ENCODE measurements at regions not wholly inside any gene's neighbourhood (a gene's known extent, or its start where the extent isn't known, plus 50 kb on each side); places are given as distances from the start of the nearest gene placed in this dataset.
"Not testable (repeated sequence)": the region's sequence is repeated elsewhere in the genome, so short reads cannot be mapped to it uniquely, and the experiment has no call there.

GRCh38 chr6:74946961-74947360, 258.9 kb downstream of the COL12A1 start:
- DNase-seq: no peak

- no peak for DNase-seq
These were observed 263.7 kb downstream of the COL12A1 start for GRCh38 chr6:74942130-74942529.

DNA sequence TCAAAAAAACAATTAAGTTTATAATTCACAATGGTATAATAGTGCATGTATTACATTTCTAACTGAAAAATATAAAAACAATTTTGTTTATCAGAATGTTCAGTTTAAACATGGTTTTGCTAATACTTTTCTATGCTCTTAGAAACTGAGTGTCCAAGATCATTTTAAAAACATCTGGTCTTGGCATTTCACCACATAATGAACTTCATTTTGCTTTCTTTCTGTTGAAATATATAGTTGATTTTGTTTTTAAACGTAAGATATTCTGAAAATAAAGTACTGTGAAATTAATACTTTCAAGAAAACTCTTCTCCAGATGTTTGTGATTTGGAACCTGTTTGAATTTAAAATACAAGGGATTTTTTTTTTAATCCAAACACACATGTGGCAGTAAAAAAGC, 264.4 kb downstream of the COL12A1 start:
- DNase-seq: no peak

- no peak for DNase-seq
These were observed 265.9 kb downstream of the COL12A1 start for GRCh38 chr6:74939721-74940620.

DNA sequence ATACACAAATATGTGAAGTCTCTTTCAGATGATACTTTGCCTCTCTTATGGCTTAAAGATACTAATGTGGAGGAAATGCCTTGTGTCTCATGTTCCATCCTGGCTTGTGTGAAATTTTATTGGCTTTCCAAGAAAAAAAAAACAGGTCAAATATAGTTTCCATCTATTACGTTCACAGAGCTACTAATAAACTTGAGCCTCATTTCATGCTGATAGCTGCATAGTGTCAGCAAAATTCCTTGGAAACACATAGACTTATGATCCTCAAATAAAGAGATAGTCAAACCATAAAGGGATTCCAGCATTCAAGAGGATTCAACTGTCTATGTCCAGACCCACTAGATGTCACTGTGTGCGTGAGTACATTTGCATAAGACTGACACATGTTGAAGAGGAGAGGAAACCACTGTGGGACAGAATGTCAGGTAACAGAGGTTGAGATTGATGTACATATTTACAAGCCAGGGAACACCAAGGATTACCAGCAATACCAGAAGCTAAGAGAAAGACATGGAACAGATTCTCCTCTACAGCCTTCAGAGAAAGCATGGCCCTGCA, 266.6 kb downstream of the COL12A1 start:
- no peak for DNase-seq

GRCh38 chr6:74937936-74938335, 267.9 kb downstream of the COL12A1 start:
- no peak for DNase-seq

DNA sequence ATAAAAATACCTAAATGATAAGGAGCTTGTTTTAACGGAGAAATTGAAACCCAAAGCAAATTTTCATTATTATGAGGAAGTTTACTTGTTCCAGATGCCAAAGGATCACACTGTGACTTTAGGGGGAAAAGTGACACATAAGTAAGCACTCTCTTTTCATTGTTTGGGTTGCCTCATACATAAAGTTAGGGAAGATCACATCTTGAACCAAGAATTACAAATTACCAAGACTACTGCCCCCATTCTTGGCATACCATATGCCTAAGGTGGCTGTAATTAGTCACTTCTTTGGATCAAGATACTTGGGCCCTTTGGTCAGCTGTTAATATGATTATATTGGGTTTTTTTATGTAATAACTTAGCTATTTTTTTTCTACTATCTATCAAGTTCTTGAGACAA, 269.0 kb downstream of the COL12A1 start:
- DNase-seq: no peak

GRCh38 chr6:74932232-74932888, 273.5 kb downstream of the COL12A1 start:
- no peak for DNase-seq

DNA sequence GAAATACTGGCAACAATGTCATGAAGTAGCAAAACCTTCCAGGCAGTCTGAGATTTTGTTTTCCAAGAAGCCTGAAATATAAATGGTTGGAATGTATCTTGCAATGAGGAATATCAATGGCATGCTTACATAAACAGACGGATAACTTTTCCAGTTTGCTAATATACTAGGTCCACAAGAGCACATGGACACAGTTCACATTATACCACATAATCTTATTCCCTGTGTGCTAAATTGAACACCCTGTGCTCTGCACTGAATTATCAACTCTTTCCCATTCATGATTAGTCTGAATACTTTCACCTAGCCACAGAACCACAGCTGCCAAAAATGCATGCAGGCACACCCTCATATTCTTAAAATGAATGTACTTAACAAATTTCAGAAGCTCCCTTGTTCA, 274.3 kb downstream of the COL12A1 start:
- no peak for DNase-seq

GRCh38 chr6:74928203-74928602, 277.6 kb downstream of the COL12A1 start:
- DNase-seq: no peak

DNA sequence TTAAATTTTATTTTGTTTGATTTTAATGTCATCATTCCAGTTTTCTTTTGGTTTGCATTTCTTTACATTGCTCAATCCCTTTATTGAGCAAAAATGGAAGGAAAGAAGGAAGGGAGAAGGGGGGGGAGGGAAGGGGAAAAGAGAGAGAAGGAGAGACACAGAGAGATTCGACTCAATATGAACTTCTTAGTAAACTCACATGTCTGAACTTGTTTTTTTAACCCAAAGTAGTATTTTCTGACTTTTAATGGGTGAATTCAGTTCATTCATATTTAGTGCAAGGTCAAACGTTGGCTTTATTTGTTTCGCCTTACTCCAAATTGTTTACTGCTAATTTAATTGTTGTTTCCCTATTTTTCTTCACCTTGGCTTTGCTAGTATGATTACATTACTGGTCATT, 278.6 kb downstream of the COL12A1 start:
- no peak for DNase-seq

- DNase-seq: no peak
These were observed 280.2 kb downstream of the COL12A1 start for GRCh38 chr6:74925683-74926082.

DNA sequence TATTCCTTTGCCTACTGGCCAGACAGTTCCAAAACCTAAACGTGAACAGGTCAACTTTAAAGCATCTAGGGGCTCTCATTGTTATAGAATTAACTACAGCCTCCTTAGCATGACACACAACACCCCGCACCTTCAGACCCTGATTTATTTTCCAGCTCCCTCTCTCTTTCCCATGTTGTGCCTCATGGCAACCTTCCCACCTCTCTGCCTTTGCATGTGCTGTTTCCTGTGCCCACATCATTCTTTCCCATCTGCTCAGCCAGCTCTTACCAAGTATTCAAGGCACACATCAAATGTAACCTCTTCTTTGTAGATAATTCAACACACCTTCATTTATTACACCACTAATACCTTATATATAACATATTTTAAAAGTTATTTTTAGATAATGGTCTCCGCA, 291.0 kb downstream of the COL12A1 start:
- DNase-seq: no peak

- no peak for DNase-seq
These were observed 293.6 kb downstream of the COL12A1 start for GRCh38 chr6:74912234-74912633.

GRCh38 chr6:74902846-74903245, 303.0 kb downstream of the COL12A1 start:
- DNase-seq: no peak

- no peak for DNase-seq
These were observed 303.8 kb downstream of the COL12A1 start for GRCh38 chr6:74902089-74902488.

DNA sequence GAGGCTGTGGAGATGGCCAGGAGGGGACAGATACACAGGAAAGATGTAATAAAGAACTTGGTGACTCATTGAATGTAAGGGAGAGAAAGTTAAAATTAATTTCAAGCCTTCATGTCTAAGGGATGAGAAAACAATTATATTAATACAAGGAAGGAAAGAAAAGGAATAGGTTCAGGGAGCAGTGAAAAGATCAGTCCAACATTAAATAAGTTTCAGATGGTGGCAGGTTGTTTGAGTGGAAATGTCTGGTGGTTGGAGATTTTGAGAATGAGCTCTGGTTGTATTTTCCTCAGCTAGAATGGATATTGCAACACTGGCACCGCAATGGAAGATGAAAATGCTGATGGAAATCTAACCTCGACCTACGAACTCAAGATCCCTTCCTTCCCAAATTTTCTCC, 304.3 kb downstream of the COL12A1 start:
- no peak for DNase-seq

DNA sequence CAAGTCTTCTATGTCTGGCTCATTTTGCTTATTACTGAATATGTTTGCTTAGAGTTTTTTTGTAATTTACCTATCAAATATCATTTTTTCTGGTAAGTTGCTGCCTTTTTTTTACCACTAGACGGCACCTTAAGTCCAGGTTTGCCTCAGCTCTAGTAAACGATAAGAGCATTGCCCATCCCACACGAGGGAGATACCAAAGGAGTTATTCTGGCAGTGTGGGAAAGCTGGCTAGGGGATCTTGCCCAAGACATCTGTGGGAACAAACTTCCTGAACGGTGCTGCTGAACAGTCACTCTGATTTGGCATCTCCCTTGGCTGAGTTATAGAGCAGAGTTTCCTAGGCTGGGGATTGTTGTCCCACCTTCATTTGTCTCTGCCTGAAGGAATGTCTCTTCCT, 306.4 kb downstream of the COL12A1 start:
- no peak for DNase-seq

- no peak for DNase-seq
These were observed 313.8 kb downstream of the COL12A1 start for GRCh38 chr6:74892091-74892490.

DNA sequence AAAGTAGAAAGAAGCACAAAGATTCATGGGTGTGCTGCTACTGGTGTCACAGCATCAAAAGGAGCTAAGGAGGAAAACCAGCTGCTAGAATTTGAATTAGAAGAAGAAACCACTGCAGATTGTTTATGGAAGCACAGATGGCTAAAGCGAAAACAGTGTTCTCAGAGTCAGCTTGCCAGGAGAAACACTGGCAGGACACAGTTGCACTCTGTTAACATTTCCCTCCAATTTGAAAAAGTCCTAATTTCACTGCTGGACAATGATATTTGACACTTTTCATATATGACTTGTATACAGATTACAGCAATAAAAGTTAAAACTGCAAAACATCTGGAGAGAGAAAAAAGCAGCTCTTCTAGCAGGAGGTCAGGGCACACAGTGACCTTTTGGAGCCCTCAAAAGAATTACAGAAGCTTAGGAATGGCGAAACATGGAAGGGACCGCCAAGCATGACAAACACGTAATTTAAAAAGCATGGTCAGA, 314.5 kb downstream of the COL12A1 start:
- no peak for DNase-seq

GRCh38 chr6:74889635-74890034, 316.2 kb downstream of the COL12A1 start:
- no peak for DNase-seq

- not testable (repeated sequence) for DNase-seq
These were observed 317.1 kb downstream of the COL12A1 start for GRCh38 chr6:74888741-74889140.

DNA sequence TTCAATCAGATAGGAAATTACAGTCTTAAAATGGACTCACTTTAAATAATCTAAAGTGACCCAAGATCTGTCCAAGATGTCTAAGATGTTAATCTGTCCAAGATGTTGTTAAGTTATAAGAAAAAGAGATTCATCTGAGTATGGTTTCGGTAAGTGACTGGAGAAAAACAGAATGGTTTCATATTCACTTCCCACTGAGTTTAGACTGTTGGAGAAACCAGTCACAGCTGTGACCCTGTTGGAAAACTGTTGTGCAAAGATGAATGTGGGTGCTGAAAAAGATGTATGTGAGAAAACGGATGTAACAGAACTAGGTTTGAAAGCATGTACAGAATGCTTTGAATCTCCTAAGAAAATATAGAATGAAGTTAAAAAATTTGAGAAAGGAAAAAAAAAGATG, 325.9 kb downstream of the COL12A1 start:
- no peak for DNase-seq

DNA sequence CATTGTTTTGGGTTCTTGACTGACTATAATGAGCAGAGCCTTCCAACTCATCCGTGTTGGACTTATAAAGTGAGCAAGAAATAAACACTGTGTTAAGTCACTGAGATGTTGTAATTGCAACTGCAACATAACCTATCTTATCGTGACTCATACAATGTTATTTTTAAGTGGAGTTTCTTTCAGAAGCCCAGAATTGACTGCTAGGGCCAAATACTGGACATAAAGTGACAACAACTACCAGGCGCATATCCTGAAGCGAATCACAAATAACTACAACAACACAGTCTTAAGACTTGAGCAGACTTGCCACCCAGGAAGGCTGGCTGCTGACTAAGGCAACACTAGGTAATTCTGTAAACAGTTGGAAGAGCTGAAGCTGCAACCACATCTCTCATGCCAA, 326.6 kb downstream of the COL12A1 start:
- DNase-seq: no peak
